Caco-2 (cell line): ENCODE measurements at regions not wholly inside any gene's neighbourhood (a gene's known extent, or its start where the extent isn't known, plus 50 kb on each side); places are given as distances from the start of the nearest gene placed in this dataset.

Experiments
- BruUV-seq: library from RNA; stranded (reverse); fragments of 400-500 nt; replicated peaks from 2 replicates; lab custom pipeline; 2021; lab: Mats Ljungman, UMichigan
- CTCF ChIA-PET: fragments of 300-600 bp; sonication (Branson Sonifier 250); formaldehyde crosslinking; loops from one replicate; lab custom pipeline; 2022; ENCODE audit warnings: antibody characterized with exemption; lab: Charles Lee
- POLR2A ChIA-PET: fragments of 300-600 bp; sonication (Branson Sonifier 250); formaldehyde crosslinking; loops from one replicate; lab custom pipeline; 2022; ENCODE audit warnings: antibody characterized with exemption; lab: Charles Lee
- DNase-seq, 2 experiments: peaks; one replicate each; pipeline versions ENCODE4 v3.0.0 to v3.0.0-alpha.2; 2020 to 2022
- H3K27me3 ChIP-seq: replicated peaks from 2 replicates; pipeline ENCODE4 v1.6.0; 2011; ENCODE audit warnings: low read length; ENCODE audit not compliant: control insufficient read depth, insufficient read depth
- H3K36me3 ChIP-seq: 2 replicates; pipeline ENCODE4 v1.5.1; 2011; ENCODE audit warnings: low read length; ENCODE audit not compliant: control insufficient read depth, insufficient read depth
- H3K4me1 ChIP-seq: fragments of 250-450 bp; sonication (Bioruptor Pico); 2 replicates; pipeline ENCODE4 v1.5.1; 2020; ENCODE audit warnings: mild to moderate bottlenecking
- H3K4me3 ChIP-seq: 2 replicates; pipeline ENCODE4 v1.5.1; 2011; ENCODE audit warnings: low read depth, mild to moderate bottlenecking, control low read depth, low read length
- H3K9me3 ChIP-seq: fragments of 250-450 bp; sonication (Bioruptor Pico); 2 replicates; pipeline ENCODE4 v1.5.1; 2020; ENCODE audit warnings: mild to moderate bottlenecking, moderate library complexity
- H3K27ac Mint-ChIP-seq: one replicate; pipeline ENCODE4 v1.8.0; 2022; ENCODE audit warnings: mixed read lengths; ENCODE audit not compliant: unreplicated experiment
- H3K27me3 Mint-ChIP-seq: one replicate; pipeline ENCODE4 v1.8.0; 2022; ENCODE audit warnings: mixed read lengths; ENCODE audit not compliant: insufficient read depth, unreplicated experiment
- H3K36me3 Mint-ChIP-seq: one replicate; pipeline ENCODE4 v1.8.0; 2022; ENCODE audit warnings: mild to moderate bottlenecking, mixed read lengths; ENCODE audit not compliant: insufficient read depth, unreplicated experiment
- H3K4me1 Mint-ChIP-seq: one replicate; pipeline ENCODE4 v1.8.0; 2022; ENCODE audit warnings: low read depth, mixed read lengths; ENCODE audit not compliant: unreplicated experiment
- H3K4me3 Mint-ChIP-seq: one replicate; pipeline ENCODE4 v1.8.0; 2022; ENCODE audit warnings: mild to moderate bottlenecking, moderate library complexity, mixed read lengths; ENCODE audit not compliant: unreplicated experiment
- H3K9me3 Mint-ChIP-seq: one replicate; pipeline ENCODE4 v1.8.0; 2022; ENCODE audit warnings: mixed read lengths; ENCODE audit not compliant: unreplicated experiment
- intact Hi-C: fragments of 100-400 bp; cut with micrococcal nuclease; formaldehyde crosslinking; loops from one replicate; pipeline ENCODE4 v1.10.0; 2022; ENCODE audit not compliant: unreplicated experiment
- TF ChIP-seq, protein P1 (sequence below), 2 experiments: fragments of 200-600 bp in 1 of 2; IDR thresholded peaks; 1 replicate in 1 of 2; 2 replicates in 1 of 2; pipeline versions ENCODE4 v1.5.1 to v1.8.0; 2011 to 2022; ENCODE audit warnings: antibody characterized with exemption in 1 of 2, control low read depth in 1 of 2, inconsistent platforms in 1 of 2, low read depth in 1 of 2, low read length in 1 of 2, mild to moderate bottlenecking in 1 of 2, moderate library complexity in 1 of 2; ENCODE audit not compliant: insufficient read depth in 1 of 2, severe bottlenecking in 1 of 2, unreplicated experiment in 1 of 2

DNA sequence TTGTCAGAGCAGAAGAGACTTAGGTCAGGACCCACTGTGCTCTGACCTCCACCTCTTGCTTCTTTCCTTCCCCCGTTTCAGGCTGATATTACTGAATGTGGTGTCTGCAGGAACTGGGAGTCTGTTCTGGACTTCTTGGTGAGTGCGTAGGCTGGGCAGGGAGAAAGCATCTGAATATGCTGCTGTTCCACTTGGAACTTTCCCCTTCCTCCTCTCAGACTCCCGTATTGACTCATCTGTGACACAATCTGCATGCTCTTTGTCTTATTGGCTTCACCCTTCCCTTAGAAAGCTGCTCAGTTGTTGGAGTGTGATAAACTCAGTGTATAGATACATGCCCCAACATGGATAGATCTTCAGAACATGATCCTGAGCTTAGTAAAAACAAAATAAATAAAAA is 137.6 kb upstream of the HABP2 start:
- H3K9me3 ChIP-seq: peaks cover 9% of the 10 kb centered on the region; the same call in 1 of the 2 replicates
- Mint-ChIP-seq H3K9me3 (peaks cover 10% of the 10 kb centered on the region), H3K27ac (no peak overlapping the region), H3K4me3 (no peak overlapping the region), H3K36me3 (no peaks in the 10 kb centered on the region), H3K27me3 (peaks cover 12% of the 10 kb centered on the region), H3K4me1 (no peaks in the 10 kb centered on the region)
- no peaks in the 10 kb centered on the region for H3K4me1 ChIP-seq
- CTCF ChIA-PET: no interaction called here
- BruUV-seq: no TSS peak
- no peaks in the 10 kb centered on the region for H3K27me3 ChIP-seq
- DNase-seq: no peak
- TF ChIP-seq, protein P1, sequence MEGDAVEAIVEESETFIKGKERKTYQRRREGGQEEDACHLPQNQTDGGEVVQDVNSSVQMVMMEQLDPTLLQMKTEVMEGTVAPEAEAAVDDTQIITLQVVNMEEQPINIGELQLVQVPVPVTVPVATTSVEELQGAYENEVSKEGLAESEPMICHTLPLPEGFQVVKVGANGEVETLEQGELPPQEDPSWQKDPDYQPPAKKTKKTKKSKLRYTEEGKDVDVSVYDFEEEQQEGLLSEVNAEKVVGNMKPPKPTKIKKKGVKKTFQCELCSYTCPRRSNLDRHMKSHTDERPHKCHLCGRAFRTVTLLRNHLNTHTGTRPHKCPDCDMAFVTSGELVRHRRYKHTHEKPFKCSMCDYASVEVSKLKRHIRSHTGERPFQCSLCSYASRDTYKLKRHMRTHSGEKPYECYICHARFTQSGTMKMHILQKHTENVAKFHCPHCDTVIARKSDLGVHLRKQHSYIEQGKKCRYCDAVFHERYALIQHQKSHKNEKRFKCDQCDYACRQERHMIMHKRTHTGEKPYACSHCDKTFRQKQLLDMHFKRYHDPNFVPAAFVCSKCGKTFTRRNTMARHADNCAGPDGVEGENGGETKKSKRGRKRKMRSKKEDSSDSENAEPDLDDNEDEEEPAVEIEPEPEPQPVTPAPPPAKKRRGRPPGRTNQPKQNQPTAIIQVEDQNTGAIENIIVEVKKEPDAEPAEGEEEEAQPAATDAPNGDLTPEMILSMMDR (IDR thresholded peaks at IDR 0.05; ENCODE audit: insufficient read depth in 1 of 2, low read depth in 1 of 2, low read length in 1 of 2, severe bottlenecking in 1 of 2, unreplicated experiment in 1 of 2): no peak
- no peak overlapping the region for H3K4me3 ChIP-seq
- POLR2A ChIA-PET: no interaction called here
- intact Hi-C loops: no loop called here
- H3K36me3 ChIP-seq: no peaks in the 10 kb centered on the region

DNA sequence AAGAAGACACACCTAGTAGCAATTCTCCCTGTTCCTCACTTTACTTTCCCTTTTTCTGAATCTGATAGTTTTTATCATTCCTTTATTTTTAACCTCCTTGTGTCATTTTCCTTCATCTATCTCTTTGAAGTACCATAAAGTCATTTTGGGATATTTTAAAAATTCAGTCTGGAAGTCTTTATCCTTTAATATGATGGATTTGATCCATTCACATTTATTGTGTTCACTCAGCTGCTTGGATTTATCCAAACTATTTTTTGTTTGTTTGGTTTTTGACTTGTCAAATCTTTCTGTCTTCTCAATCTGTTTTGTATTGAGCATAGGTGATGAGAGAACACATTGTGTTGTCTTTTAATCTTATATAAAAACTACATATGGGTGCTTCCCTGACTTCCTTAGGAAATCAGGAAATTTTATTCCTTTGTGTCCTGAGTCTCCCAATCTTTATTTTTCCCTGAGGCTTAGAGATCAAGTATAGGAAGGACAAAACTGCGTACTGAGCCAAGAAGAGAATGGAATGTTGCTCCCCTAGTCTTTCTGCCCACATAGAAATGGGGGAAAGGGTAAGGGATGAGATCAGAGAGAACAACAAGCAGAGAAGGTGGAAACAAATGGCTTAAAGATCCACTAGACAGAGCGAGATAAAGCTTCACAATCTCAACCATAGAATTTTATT is 132.7 kb upstream of the HABP2 start:
- ChIA-PET CTCF (no interaction called here), POLR2A (no interaction called here)
- BruUV-seq: no TSS peak
- Histone ChIP-seq H3K4me1 (no peaks in the 10 kb centered on the region; the same call in 1 of the 2 replicates), H3K4me3 (no peak overlapping the region), H3K36me3 (no peaks in the 10 kb centered on the region), H3K27me3 (no peaks in the 10 kb centered on the region), H3K9me3 (peaks cover 11% of the 10 kb centered on the region; the same call in 1 of the 2 replicates)
- Mint-ChIP-seq H3K4me3 (no peak overlapping the region), H3K27ac (no peak overlapping the region), H3K27me3 (peaks cover 10% of the 10 kb centered on the region), H3K36me3 (no peaks in the 10 kb centered on the region), H3K4me1 (no peaks in the 10 kb centered on the region), H3K9me3 (peaks cover 8% of the 10 kb centered on the region)
- intact Hi-C loops: no loop called here
- DNase-seq: no peak
- TF ChIP-seq, protein P1 (IDR thresholded peaks at IDR 0.05; ENCODE audit: insufficient read depth in 1 of 2, low read depth in 1 of 2, low read length in 1 of 2, severe bottlenecking in 1 of 2, unreplicated experiment in 1 of 2): no peak

DNA sequence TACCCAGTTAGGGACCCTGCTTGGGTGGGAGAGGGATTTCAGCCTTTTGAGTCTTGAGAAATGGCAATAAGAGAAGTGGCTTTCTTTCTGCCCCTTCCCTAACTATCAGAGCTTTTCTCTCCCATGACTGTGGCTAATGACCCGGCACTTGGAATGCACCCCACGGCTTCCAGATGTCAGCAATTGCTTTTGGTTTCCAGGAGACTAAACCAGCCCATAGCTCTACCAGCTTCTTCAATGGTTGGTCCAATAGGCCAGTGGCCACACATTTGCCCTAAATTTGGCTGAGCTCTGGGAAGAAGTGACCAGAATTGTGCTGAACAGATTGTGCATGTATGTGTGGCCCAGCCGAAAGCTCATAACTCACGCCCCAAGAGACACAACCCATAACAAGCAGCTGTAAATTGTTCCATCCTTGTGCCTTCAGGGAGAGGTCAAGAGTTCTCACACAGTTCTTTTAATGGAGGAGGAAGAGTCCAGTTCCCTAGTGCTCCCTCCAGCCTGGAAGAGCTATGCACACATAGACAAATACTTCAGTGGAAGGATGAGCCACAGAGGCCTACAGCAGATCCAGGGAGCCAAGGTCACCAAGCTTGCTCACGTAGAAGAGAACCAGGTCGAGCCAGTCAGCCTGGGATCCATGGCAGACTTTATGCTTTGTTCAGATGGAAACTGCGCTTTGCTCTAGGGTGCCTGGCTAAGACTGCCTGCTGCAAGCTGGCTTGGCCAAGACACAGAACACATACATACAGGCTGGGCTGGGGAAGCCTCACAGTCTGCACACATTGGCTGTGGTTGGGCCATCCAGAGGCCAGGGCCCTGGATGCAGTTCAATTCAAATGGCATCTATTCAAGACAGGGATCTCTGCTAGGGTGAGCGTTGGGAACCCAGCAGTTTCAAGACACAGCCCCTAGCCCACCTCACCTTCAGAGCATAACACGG is 131.8 kb upstream of the HABP2 start:
- BruUV-seq: no TSS peak
- Histone ChIP-seq H3K27me3 (no peaks in the 10 kb centered on the region), H3K9me3 (peaks cover 11% of the 10 kb centered on the region; the same call in 1 of the 2 replicates), H3K4me1 (peaks cover 6% of the 10 kb centered on the region), H3K36me3 (no peaks in the 10 kb centered on the region), H3K4me3 (no peak overlapping the region)
- no peaks in the 10 kb centered on the region for H3K9me3 Mint-ChIP-seq
- peaks cover 3% of the 10 kb centered on the region for H3K27me3 Mint-ChIP-seq
- no peaks in the 10 kb centered on the region for H3K4me1 Mint-ChIP-seq
- no peak overlapping the region for H3K27ac Mint-ChIP-seq
- no peak overlapping the region for H3K4me3 Mint-ChIP-seq
- POLR2A ChIA-PET: no interaction called here
- CTCF ChIA-PET: no interaction called here
- H3K36me3 Mint-ChIP-seq: no peaks in the 10 kb centered on the region
- no peak for DNase-seq
- intact Hi-C loops: no loop called here
- TF ChIP-seq, protein P1 (IDR thresholded peaks at IDR 0.05; ENCODE audit: insufficient read depth in 1 of 2, low read depth in 1 of 2, low read length in 1 of 2, severe bottlenecking in 1 of 2, unreplicated experiment in 1 of 2): no peak
